ENCODE measurements at regions not wholly inside any gene's neighbourhood (a gene's known extent, or its start where the extent isn't known, plus 50 kb on each side); places are given as distances from the start of the nearest gene placed in this dataset.

DNA sequence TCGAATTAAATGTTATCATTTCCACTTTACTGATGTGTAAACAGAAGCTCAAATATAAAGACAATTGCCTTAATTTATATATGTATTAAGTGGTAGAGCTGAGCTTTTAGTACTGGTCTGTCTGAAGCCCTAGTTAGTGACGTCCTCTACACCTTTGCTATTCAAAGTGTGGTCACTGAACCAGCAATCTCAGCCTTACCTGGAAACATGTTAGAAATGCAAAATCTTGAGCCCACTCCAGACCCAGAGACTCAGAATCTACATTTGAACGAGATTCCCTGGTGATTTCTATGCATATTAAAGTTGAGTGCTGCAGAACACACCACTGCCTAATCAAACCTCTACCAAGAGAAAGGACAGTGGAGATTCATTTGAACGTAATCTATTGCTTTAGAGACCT lies 88.3 kb upstream of the MPDZ start:
- H3K9ac ChIP-seq (ENCODE audit: insufficient read depth in 1 of 2, low read depth in 2 of 2, low read length in 2 of 2), result no peak overlapping the region
- CTCF ChIA-PET (ENCODE audit: low intra/inter-chr PET ratio), result no interaction called here
- no peaks in the 10 kb centered on the region for H3K9me3 ChIP-seq (replicated peaks; ENCODE audit: control insufficient read depth, insufficient read depth, low read depth, low read length)
- H3K9me1 ChIP-seq (ENCODE audit: control insufficient read depth, insufficient read depth, low read length), result no peaks in the 10 kb centered on the region
- FAIRE-seq (no peak), DNase-seq (ENCODE audit: extremely low read depth in 1 of 4, low spot score in 3 of 4) (no peak), ATAC-seq (no peak)
- intact Hi-C loops (cut with micrococcal nuclease) (no loop called here), in situ Hi-C loops (cut with MboI) (no loop called here)
- no peaks in the 10 kb centered on the region for H3K79me2 ChIP-seq (ENCODE audit: control insufficient read depth, insufficient read depth, low read length)
- no TSS peak for BruUV-seq (replicated peaks)
- H3K4me2 ChIP-seq (ENCODE audit: insufficient read depth, low read length), result no peak overlapping the region
- no peak overlapping the region for H3K4me3 ChIP-seq
- no peak overlapping the region for H3K27ac ChIP-seq (ENCODE audit: extremely low read depth, low read depth, low read length)
- no peaks in the 10 kb centered on the region for H3K27me3 ChIP-seq (ENCODE audit: control insufficient read depth in 2 of 2, insufficient read depth in 2 of 2, low read length in 2 of 2)
- no peaks in the 10 kb centered on the region for H3K4me1 ChIP-seq (replicated peaks in 1 of 2; ENCODE audit: control insufficient read depth in 2 of 2, insufficient read depth in 2 of 2, low read length in 2 of 2)
- no peaks in the 10 kb centered on the region for H4K20me1 ChIP-seq (replicated peaks; ENCODE audit: control insufficient read depth, insufficient read depth, low read length)
- no peak for TF ChIP-seq DLX4 (CRISPR knock-in tag; IDR thresholded peaks at IDR 0.05)
- TF ChIP-seq ZNF134 (CRISPR knock-in tag; conservative IDR thresholded peaks at IDR 0.05), result no peak
- TF ChIP-seq CAMTA2 (CRISPR knock-in tag; conservative IDR thresholded peaks at IDR 0.05), result no peak
- no peak for TF ChIP-seq CHD2 (IDR thresholded peaks at IDR 0.05; ENCODE audit: low read depth, low read length)
- TF ChIP-seq, protein P1, sequence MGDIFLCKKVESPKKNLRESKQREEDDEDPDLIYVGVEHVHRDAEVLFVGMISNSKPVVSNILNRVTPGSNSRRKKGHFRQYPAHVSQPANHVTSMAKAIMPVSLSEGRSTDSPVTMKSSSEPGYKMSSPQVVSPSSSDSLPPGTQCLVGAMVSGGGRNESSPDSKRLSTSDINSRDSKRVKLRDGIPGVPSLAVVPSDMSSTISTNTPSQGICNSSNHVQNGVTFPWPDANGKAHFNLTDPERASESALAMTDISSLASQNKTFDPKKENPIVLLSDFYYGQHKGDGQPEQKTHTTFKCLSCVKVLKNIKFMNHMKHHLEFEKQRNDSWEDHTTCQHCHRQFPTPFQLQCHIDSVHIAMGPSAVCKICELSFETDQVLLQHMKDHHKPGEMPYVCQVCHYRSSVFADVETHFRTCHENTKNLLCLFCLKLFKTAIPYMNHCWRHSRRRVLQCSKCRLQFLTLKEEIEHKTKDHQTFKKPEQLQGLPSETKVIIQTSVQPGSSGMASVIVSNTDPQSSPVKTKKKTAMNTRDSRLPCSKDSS (IDR thresholded peaks at IDR 0.05; ENCODE audit: low read depth, partially characterized antibody), result no peak
- H2AFZ ChIP-seq (ENCODE audit: low read depth, low read length), result no peak overlapping the region
- WGBS (ENCODE audit: insufficient coverage, low coverage, missing lambda C conversion rate), result 0% methylated on average over 4 of the region's 4 CpGs
- no peaks in the 10 kb centered on the region for H3K36me3 ChIP-seq (ENCODE audit: control insufficient read depth, insufficient read depth, low read length)
- POLR2A ChIA-PET, result no interaction called here

All from K562 (cell line).